ENCODE measurements at regions not wholly inside any gene's neighbourhood (a gene's known extent, or its start where the extent isn't known, plus 50 kb on each side); places are given as distances from the start of the nearest gene placed in this dataset.

- no peak for TF ChIP-seq CTCF (IDR thresholded peaks at IDR 0.05)
- no peak for TF ChIP-seq ZFX (IDR thresholded peaks at IDR 0.05; ENCODE audit: borderline replicate concordance)
Observed at GRCh38 chr3:31420311-31420710, 112.4 kb upstream of the STT3B start.
